NCI-H526 (cell line): ENCODE measurements at regions not wholly inside any gene's neighbourhood (a gene's known extent, or its start where the extent isn't known, plus 50 kb on each side); places are given as distances from the start of the nearest gene placed in this dataset.
"Not testable (repeated sequence)": the region's sequence is repeated elsewhere in the genome, so short reads cannot be mapped to it uniquely, and the experiment has no call there.

Experiments used
- DNase-seq, 2 experiments: peaks; one replicate each; lab custom pipeline; 2025; lab: John Stamatoyannopoulos, UW

GRCh38 chr1:55304229-55304740 is 89.1 kb upstream of the USP24 start:
- DNase-seq = no peak

GRCh38 chr1:55302972-55303371 is 87.8 kb upstream of the USP24 start:
- DNase-seq = no peak

GRCh38 chr1:55301912-55302311 is 86.7 kb upstream of the USP24 start:
- no peak for DNase-seq

GRCh38 chr1:55300975-55301374 is 85.8 kb upstream of the USP24 start:
- no peak for DNase-seq

- no peak for DNase-seq
Measured at GRCh38 chr1:55298167-55298894, 83.2 kb upstream of the USP24 start.

- DNase-seq = not testable (repeated sequence)
Measured at GRCh38 chr1:55296247-55296646, 81.1 kb upstream of the USP24 start.

GRCh38 chr1:55289614-55290013 is 74.5 kb upstream of the USP24 start:
- peak in 1 of 2 experiments; percentile 5 for DNase-seq

GRCh38 chr1:55289042-55289441 is 73.9 kb upstream of the USP24 start:
- DNase-seq = no peak

- no peak for DNase-seq
Measured at GRCh38 chr1:55288245-55288644, 73.1 kb upstream of the USP24 start.

GRCh38 chr1:55287723-55288122 is 72.6 kb upstream of the USP24 start:
- DNase-seq = no peak

- no peak for DNase-seq
Measured at GRCh38 chr1:55286856-55287602, 71.9 kb upstream of the USP24 start.

GRCh38 chr1:55285834-55286233 is 70.7 kb upstream of the USP24 start:
- DNase-seq = peak; percentile 6 to 16

- DNase-seq = peak; percentile 33 to 54
Measured at GRCh38 chr1:55284856-55285255, 69.7 kb upstream of the USP24 start.

- no peak for DNase-seq
Measured at GRCh38 chr1:55282058-55282457, 66.9 kb upstream of the USP24 start.

- no peak for DNase-seq
Measured at GRCh38 chr1:55280731-55281130, 65.6 kb upstream of the USP24 start.

- no peak for DNase-seq
Measured at GRCh38 chr1:55279627-55280026, 64.5 kb upstream of the USP24 start.

GRCh38 chr1:55278378-55278777 is 63.2 kb upstream of the USP24 start:
- no peak for DNase-seq

- peak; percentile 78 to 92 for DNase-seq
Measured at GRCh38 chr1:55277377-55278130, 62.4 kb upstream of the USP24 start.

GRCh38 chr1:55276671-55277376 is 61.7 kb upstream of the USP24 start:
- no peak for DNase-seq

GRCh38 chr1:55275941-55276341 is 60.8 kb upstream of the USP24 start:
- no peak for DNase-seq

GRCh38 chr1:55275151-55275748 is 60.1 kb upstream of the USP24 start:
- DNase-seq = no peak
